OCI-LY7 (cell line): ENCODE measurements at regions not wholly inside any gene's neighbourhood (a gene's known extent, or its start where the extent isn't known, plus 50 kb on each side); places are given as distances from the start of the nearest gene placed in this dataset.
"Not testable (repeated sequence)": the region's sequence is repeated elsewhere in the genome, so short reads cannot be mapped to it uniquely, and the experiment has no call there.

Experiments used
- BruUV-seq: library from RNA; stranded (reverse); fragments of 400-500 nt; replicated peaks from 2 replicates; lab custom pipeline; 2021; lab: Mats Ljungman, UMichigan
- CTCF ChIA-PET: fragments of 300-600 bp; sonication (Branson Sonifier 250); formaldehyde crosslinking; loops from one replicate; lab custom pipeline; 2022; ENCODE audit warnings: antibody characterized with exemption; ENCODE audit not compliant: unreplicated experiment; lab: Charles Lee
- POLR2A ChIA-PET: fragments of 300-600 bp; sonication (Branson Sonifier 250); formaldehyde crosslinking; loops from one replicate; lab custom pipeline; 2022; ENCODE audit warnings: antibody characterized with exemption; lab: Charles Lee
- DNase-seq: peaks from one replicate; pipeline ENCODE4 v3.0.0-alpha.2; 2015; ENCODE audit warnings: low spot score
- H2AFZ ChIP-seq: fragments of 200-600 bp; sonication (generic), shearing (Covaris generic); 2 replicates; pipeline ENCODE4 v1.6.1; 2014; ENCODE audit warnings: mild to moderate bottlenecking, antibody characterized with exemption, low read length, moderate library complexity
- H3K27ac ChIP-seq: fragments of 200-600 bp; sonication (generic); 2 replicates; pipeline ENCODE4 v1.5.1; 2014; ENCODE audit warnings: mixed run types, low read depth, mild to moderate bottlenecking, moderate library complexity, low read length, inconsistent platforms; ENCODE audit not compliant: poor library complexity, severe bottlenecking
- H3K36me3 ChIP-seq: fragments of 200-600 bp; sonication (generic); 2 replicates; pipeline ENCODE4 v1.6.1; 2014; ENCODE audit warnings: mild to moderate bottlenecking, antibody characterized with exemption, low read length, moderate library complexity, mixed read lengths; ENCODE audit not compliant: insufficient read depth
- H3K4me1 ChIP-seq: fragments of 200-600 bp; sonication (generic); 2 replicates; pipeline ENCODE4 v1.5.1; 2014; ENCODE audit warnings: mild to moderate bottlenecking, low read length; ENCODE audit not compliant: insufficient read depth, poor library complexity, severe bottlenecking
- H3K4me2 ChIP-seq: fragments of 200-600 bp; sonication (generic); 2 replicates; pipeline ENCODE4 v1.6.1; 2014; ENCODE audit warnings: mild to moderate bottlenecking, low read length
- H3K4me3 ChIP-seq: fragments of 200-600 bp; sonication (generic); 2 replicates; pipeline ENCODE4 v1.5.1; 2014; ENCODE audit warnings: mild to moderate bottlenecking, low read depth, low read length; ENCODE audit not compliant: poor library complexity, severe bottlenecking
- H3K79me2 ChIP-seq: fragments of 200-600 bp; sonication (generic); 2 replicates; pipeline ENCODE4 v1.6.1; 2016; ENCODE audit warnings: low read depth, mild to moderate bottlenecking, low read length, moderate library complexity, mixed read lengths; ENCODE audit not compliant: insufficient read depth
- H3K9me2 ChIP-seq: fragments of 200-600 bp; sonication (generic); 2 replicates; pipeline ENCODE4 v1.6.1; 2016; ENCODE audit warnings: mild to moderate bottlenecking, low read length, mixed read lengths; ENCODE audit not compliant: insufficient read depth
- H3K9me3 ChIP-seq: fragments of 200-600 bp; sonication (generic); 2 replicates; pipeline ENCODE4 v1.6.1; 2014; ENCODE audit warnings: mild to moderate bottlenecking, mixed run types, low read length, mixed read lengths
- H4K20me1 ChIP-seq: fragments of 200-600 bp; sonication (generic); 2 replicates; pipeline ENCODE4 v1.6.1; 2014; ENCODE audit warnings: mild to moderate bottlenecking, antibody characterized with exemption, low read length, moderate library complexity, mixed read lengths; ENCODE audit not compliant: insufficient read depth
- EZH2phosphoT487 ChIP-seq: fragments of 200-600 bp; sonication (generic); IDR thresholded peaks from 2 replicates; pipeline ENCODE4 v1.6.1; 2018; ENCODE audit warnings: low read depth, borderline replicate concordance, mild to moderate bottlenecking, mixed run types, antibody characterized with exemption, low read length, moderate library complexity, mixed read lengths
- intact Hi-C: fragments of 100-400 bp; cut with micrococcal nuclease; formaldehyde crosslinking; loops from one replicate; pipeline ENCODE4 v1.10.0; 2022; ENCODE audit not compliant: unreplicated experiment
- TF ChIP-seq, protein P1 (sequence below): fragments of 200-600 bp; sonication (generic); conservative IDR thresholded peaks from 2 replicates; pipeline ENCODE4 v1.5.1; 2014; ENCODE audit warnings: mild to moderate bottlenecking, antibody characterized with exemption, low read length, moderate library complexity, mixed read lengths

DNA sequence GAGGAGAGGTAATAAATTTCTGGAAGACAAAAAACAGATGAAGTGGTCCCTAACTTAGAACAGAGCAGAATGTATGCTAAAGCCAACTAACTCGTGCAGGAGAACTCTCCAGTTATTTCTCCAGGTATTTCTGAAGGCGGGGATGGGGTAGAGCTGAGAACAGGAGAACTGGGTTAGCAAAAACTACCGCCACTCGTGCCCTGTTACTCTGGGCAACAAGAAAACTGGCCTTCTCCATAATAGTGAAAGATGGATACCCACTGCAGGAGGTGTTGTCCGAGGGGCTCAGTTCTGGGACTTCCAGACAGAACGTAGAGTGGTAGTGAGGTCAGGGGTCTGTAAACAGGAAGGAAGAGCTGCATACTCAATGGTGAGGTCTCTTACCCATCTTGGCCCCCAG lies 187.3 kb upstream of the FRMD6 start:
- Histone ChIP-seq H3K9me3 (no peaks in the 10 kb centered on the region), H3K9me2 (no peaks in the 10 kb centered on the region), H3K4me2 (no peak overlapping the region), H3K79me2 (no peaks in the 10 kb centered on the region), H2AFZ (no peak overlapping the region), H3K27ac (no peak overlapping the region), H3K36me3 (no peaks in the 10 kb centered on the region), H4K20me1 (no peaks in the 10 kb centered on the region), H3K4me3 (no peak overlapping the region), H3K4me1 (no peaks in the 10 kb centered on the region)
- DNase-seq: no peak
- no peak for TF ChIP-seq EZH2phosphoT487
- TF ChIP-seq, protein P1, sequence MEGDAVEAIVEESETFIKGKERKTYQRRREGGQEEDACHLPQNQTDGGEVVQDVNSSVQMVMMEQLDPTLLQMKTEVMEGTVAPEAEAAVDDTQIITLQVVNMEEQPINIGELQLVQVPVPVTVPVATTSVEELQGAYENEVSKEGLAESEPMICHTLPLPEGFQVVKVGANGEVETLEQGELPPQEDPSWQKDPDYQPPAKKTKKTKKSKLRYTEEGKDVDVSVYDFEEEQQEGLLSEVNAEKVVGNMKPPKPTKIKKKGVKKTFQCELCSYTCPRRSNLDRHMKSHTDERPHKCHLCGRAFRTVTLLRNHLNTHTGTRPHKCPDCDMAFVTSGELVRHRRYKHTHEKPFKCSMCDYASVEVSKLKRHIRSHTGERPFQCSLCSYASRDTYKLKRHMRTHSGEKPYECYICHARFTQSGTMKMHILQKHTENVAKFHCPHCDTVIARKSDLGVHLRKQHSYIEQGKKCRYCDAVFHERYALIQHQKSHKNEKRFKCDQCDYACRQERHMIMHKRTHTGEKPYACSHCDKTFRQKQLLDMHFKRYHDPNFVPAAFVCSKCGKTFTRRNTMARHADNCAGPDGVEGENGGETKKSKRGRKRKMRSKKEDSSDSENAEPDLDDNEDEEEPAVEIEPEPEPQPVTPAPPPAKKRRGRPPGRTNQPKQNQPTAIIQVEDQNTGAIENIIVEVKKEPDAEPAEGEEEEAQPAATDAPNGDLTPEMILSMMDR: no peak
- intact Hi-C loops: no loop called here
- ChIA-PET POLR2A (no interaction called here), CTCF (no interaction called here)
- no TSS peak for BruUV-seq

DNA sequence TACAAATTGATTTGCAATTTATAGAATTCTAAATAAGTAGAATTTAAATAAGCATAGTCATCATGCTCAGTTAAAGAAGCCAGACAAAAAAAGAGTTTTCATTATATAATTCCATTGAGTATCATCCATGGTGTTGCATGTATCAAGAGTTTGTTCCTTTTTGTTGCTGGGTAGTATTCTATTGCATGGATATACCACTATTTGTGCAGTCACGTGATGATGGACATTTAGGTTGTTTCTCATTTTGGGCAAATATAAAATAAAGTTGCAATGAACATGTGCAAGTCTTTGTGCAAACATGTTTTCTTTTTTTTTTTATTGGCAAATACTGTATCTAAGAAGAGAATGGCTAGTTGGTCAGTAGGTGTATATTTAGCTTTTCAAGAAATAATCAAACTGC lies 186.2 kb upstream of the FRMD6 start:
- no peak for TF ChIP-seq EZH2phosphoT487
- TF ChIP-seq, protein P1: no peak
- no peaks in the 10 kb centered on the region for H3K4me1 ChIP-seq
- BruUV-seq: no TSS peak
- H3K9me2 ChIP-seq: no peaks in the 10 kb centered on the region
- ChIA-PET POLR2A (no interaction called here), CTCF (no interaction called here)
- no peaks in the 10 kb centered on the region for H3K9me3 ChIP-seq
- no peak overlapping the region for H3K4me2 ChIP-seq
- H3K27ac ChIP-seq: no peak overlapping the region
- no peaks in the 10 kb centered on the region for H3K79me2 ChIP-seq
- H3K36me3 ChIP-seq: no peaks in the 10 kb centered on the region
- intact Hi-C loops: no loop called here
- no peak overlapping the region for H3K4me3 ChIP-seq
- DNase-seq: no peak
- no peaks in the 10 kb centered on the region for H4K20me1 ChIP-seq
- no peak overlapping the region for H2AFZ ChIP-seq

DNA sequence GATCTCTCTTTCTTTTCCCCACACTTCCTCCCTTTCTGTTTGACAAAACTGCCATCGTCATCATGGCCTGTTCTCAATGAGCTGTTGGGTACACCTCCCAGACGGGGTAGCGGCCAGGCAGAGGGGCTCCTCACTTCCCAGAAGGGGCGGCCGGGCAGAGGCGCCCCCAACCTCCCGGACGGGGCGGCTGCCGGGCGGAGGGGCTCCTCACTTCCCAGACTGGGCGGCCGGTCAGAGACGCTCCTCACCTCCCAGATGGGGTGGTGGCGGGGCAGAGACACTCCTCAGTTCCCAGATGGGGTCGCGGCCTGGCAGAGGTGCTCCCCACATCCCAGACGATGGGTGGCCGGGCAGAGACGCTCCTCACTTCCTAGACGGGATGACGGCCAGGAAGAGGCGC lies 184.3 kb upstream of the FRMD6 start:
- H3K79me2 ChIP-seq, H3K9me3 ChIP-seq, H3K27ac ChIP-seq, H3K4me1 ChIP-seq, intact Hi-C loops, CTCF ChIA-PET, H2AFZ ChIP-seq, DNase-seq, POLR2A ChIA-PET, H3K36me3 ChIP-seq, BruUV-seq, H4K20me1 ChIP-seq, H3K4me3 ChIP-seq, H3K9me2 ChIP-seq, H3K4me2 ChIP-seq: not testable (repeated sequence)
